SK-N-SH (cell line): ENCODE measurements at regions not wholly inside any gene's neighbourhood (a gene's known extent, or its start where the extent isn't known, plus 50 kb on each side); places are given as distances from the start of the nearest gene placed in this dataset.

Experiments used
- CTCF ChIA-PET: fragments of 300-600, 350-600 bp; formaldehyde crosslinking; extraction: SDS; loops from one replicate; lab custom pipeline; 2021; lab: Yijun Ruan, JAX
- POLR2A ChIA-PET: fragments of 350-600 bp; sonication (Branson Sonifier 250); formaldehyde crosslinking; extraction: SDS; loops from one replicate; lab custom pipeline; 2020; ENCODE audit warnings: antibody characterized with exemption, inconsistent platforms; lab: Yijun Ruan, JAX
- DNase-seq: peaks from one replicate; pipeline ENCODE4 v3.0.0; 2012
- H2AFZ ChIP-seq: fragments of 200-600 bp; sonication (generic); 2 replicates; pipeline ENCODE4 v1.8.1; 2016; ENCODE audit warnings: antibody characterized with exemption, mild to moderate bottlenecking, low read depth
- H3F3A ChIP-seq: fragments of 200-600 bp; sonication (generic); replicated peaks from 2 replicates; pipeline ENCODE3; 2016; ENCODE audit warnings: antibody characterized with exemption, mild to moderate bottlenecking; ENCODE audit not compliant: insufficient read depth
- H3K27ac ChIP-seq, 2 experiments: fragments of 200-500 bp in 1 of 2; fragments of 200-600 bp in 1 of 2; sonication (Bioruptor generic) in 1 of 2; sonication (generic), shearing (Covaris generic) in 1 of 2; 2 replicates each; pipeline versions ENCODE4 v1.5.1 to v1.6.1; 2014 to 2016; ENCODE audit warnings: low read depth in 2 of 2, inconsistent platforms in 1 of 2, low read length in 1 of 2, mild to moderate bottlenecking in 1 of 2, mixed read lengths in 1 of 2
- H3K27me3 ChIP-seq: fragments of 200-600 bp; sonication (generic), shearing (Covaris generic); 2 replicates; pipeline ENCODE4 v1.6.1; 2016; ENCODE audit warnings: mixed run types; ENCODE audit not compliant: insufficient read depth
- H3K36me3 ChIP-seq, 2 experiments: fragments of 200-500 bp in 1 of 2; fragments of 200-600 bp in 1 of 2; sonication (Bioruptor generic) in 1 of 2; sonication (generic) in 1 of 2; replicated peaks in 1 of 2; 2 replicates each; pipeline versions ENCODE3 to v1.5.1; 2014 to 2016; ENCODE audit warnings: low read length in 1 of 2, mild to moderate bottlenecking in 1 of 2; ENCODE audit not compliant: insufficient read depth in 2 of 2, control insufficient read depth in 1 of 2
- H3K4me1 ChIP-seq, 2 experiments: fragments of 200-500 bp in 1 of 2; fragments of 200-600 bp in 1 of 2; sonication (Bioruptor generic) in 1 of 2; sonication (generic), shearing (Covaris generic) in 1 of 2; 2 replicates each; pipeline versions ENCODE4 v1.5.1 to v1.6.1; 2014 to 2016; ENCODE audit warnings: low read depth in 1 of 2, low read length in 1 of 2, mixed run types in 1 of 2; ENCODE audit not compliant: insufficient read depth in 2 of 2, control insufficient read depth in 1 of 2
- H3K4me2 ChIP-seq: fragments of 200-600 bp; sonication (generic), shearing (Covaris generic); 2 replicates; pipeline ENCODE4 v1.6.1; 2017; ENCODE audit warnings: mixed run types
- H3K4me3 ChIP-seq, 2 experiments: fragments of 200-500 bp in 1 of 2; fragments of 200-600 bp in 1 of 2; sonication (Bioruptor generic) in 1 of 2; sonication (generic), shearing (Covaris generic) in 1 of 2; 2 replicates each; pipeline versions ENCODE4 v1.5.1 to v1.8.1; 2014 to 2016; ENCODE audit warnings: low read depth in 2 of 2, inconsistent platforms in 1 of 2, low read length in 1 of 2, mild to moderate bottlenecking in 1 of 2, mixed read lengths in 1 of 2, moderate library complexity in 1 of 2
- H3K79me2 ChIP-seq: fragments of 200-600 bp; sonication (generic); 2 replicates; pipeline ENCODE4 v1.8.1; 2017; ENCODE audit warnings: mild to moderate bottlenecking; ENCODE audit not compliant: insufficient read depth
- H3K9ac ChIP-seq: fragments of 200-600 bp; sonication (generic); 2 replicates; pipeline ENCODE4 v1.6.1; 2017; ENCODE audit warnings: mixed run types
- H3K9me2 ChIP-seq: fragments of 200-600 bp; sonication (generic); 2 replicates; pipeline ENCODE4 v1.6.1; 2017; ENCODE audit warnings: mixed run types
- H3K9me3 ChIP-seq: fragments of 200-600 bp; sonication (generic); 2 replicates; pipeline ENCODE4 v1.6.1; 2017; ENCODE audit warnings: mixed run types, mild to moderate bottlenecking, moderate library complexity
- H4K20me1 ChIP-seq: fragments of 200-600 bp; sonication (generic); 2 replicates; pipeline ENCODE4 v1.6.1; 2017; ENCODE audit warnings: mild to moderate bottlenecking, mixed run types; ENCODE audit not compliant: insufficient read depth
- EZH2phosphoT487 ChIP-seq: fragments of 200-600 bp; sonication (generic); IDR thresholded peaks from 2 replicates; pipeline ENCODE4 v1.6.1; 2017; ENCODE audit warnings: low read depth, mixed run types, mild to moderate bottlenecking, antibody characterized with exemption, moderate library complexity, borderline replicate concordance
- GABPA ChIP-seq: IDR thresholded peaks from 2 replicates; pipeline ENCODE4 v1.4.0; 2012; ENCODE audit warnings: low read depth, mild to moderate bottlenecking
- GATA2 ChIP-seq: sonication (generic); formaldehyde crosslinking; IDR thresholded peaks from 2 replicates; pipeline ENCODE4 v1.5.0; 2020; ENCODE audit warnings: mild to moderate bottlenecking, missing genetic modification reagents
- IRF3 ChIP-seq: fragments of 150-350 bp; IDR thresholded peaks from 2 replicates; pipeline ENCODE4 v1.6.1; 2016; ENCODE audit warnings: mild to moderate bottlenecking, low read depth, low read length
- JUND ChIP-seq: IDR thresholded peaks from 2 replicates; pipeline ENCODE4 v1.4.0; 2012
- PBX3 ChIP-seq: IDR thresholded peaks from 2 replicates; pipeline ENCODE4; 2012
- RFX5 ChIP-seq: IDR thresholded peaks from 2 replicates; pipeline ENCODE4 v1.6.1; 2012; ENCODE audit warnings: mild to moderate bottlenecking, improper control_type of control experiment, low read length
- RXRA ChIP-seq: IDR thresholded peaks from 2 replicates; pipeline ENCODE4 v1.4.0; 2012; ENCODE audit warnings: low read depth, mild to moderate bottlenecking, borderline replicate concordance
- SIN3A ChIP-seq: IDR thresholded peaks from 2 replicates; pipeline ENCODE4 v1.6.1; 2012; ENCODE audit warnings: low read depth, mild to moderate bottlenecking, low read length, moderate library complexity, borderline replicate concordance
- TCF12 ChIP-seq: IDR thresholded peaks from 2 replicates; pipeline ENCODE4 v1.4.0; 2012
- USF1 ChIP-seq: IDR thresholded peaks from 2 replicates; pipeline ENCODE4 v1.4.0; 2012; ENCODE audit warnings: low read depth, borderline replicate concordance
- USF2 ChIP-seq: fragments of 150-350 bp; IDR thresholded peaks from 2 replicates; pipeline ENCODE4 v1.6.1; 2017; ENCODE audit warnings: antibody characterized with exemption, low read length, low read depth, borderline replicate concordance
- YY1 ChIP-seq: IDR thresholded peaks from 2 replicates; pipeline ENCODE4 v1.4.0; 2012; ENCODE audit warnings: low read depth, mild to moderate bottlenecking
- WGBS: methylation state at CpG from one replicate; pipeline ENCODE4 v1.1.6; 2017; ENCODE audit warnings: low lambda C conversion rate; 5-methylcytosine and 5-hydroxymethylcytosine counted together

GRCh38 chr5:142446131-142446959 is 121.5 kb upstream of the SPRY4 start:
- H3K36me3 ChIP-seq = no peaks in the 10 kb centered on the region
- POLR2A ChIA-PET = no interaction called here
- TF ChIP-seq RXRA (peak; percentile 43; the same call in 1 of the 2 replicates), TCF12 (0 out of 2 replicates have a peak, but pooled peaks have one; percentile 16), JUND (peak; percentile 43; the same call in 1 of the 2 replicates), SIN3A (no peak)
- TF ChIP-seq, all 33 proteins: peak for 3
- H3K4me1 ChIP-seq = peaks cover 0 to 17% of the 10 kb centered on the region in 2 experiments; a peak in 1 of 4 replicates
- peaks cover 10% of the 10 kb centered on the region for H3F3A ChIP-seq
- H3K9me3 ChIP-seq = no peaks in the 10 kb centered on the region
- H3K9me2 ChIP-seq = no peaks in the 10 kb centered on the region
- DNase-seq = no peak
- peak overlapping the region; percentile 38; the same call in 1 of the 2 replicates for H3K9ac ChIP-seq
- no peaks in the 10 kb centered on the region for H3K79me2 ChIP-seq
- H4K20me1 ChIP-seq = no peaks in the 10 kb centered on the region
- CTCF ChIA-PET = interaction anchor here (0.6 kb wide), 1 partner anchor 118 kb away, joined by 3 read pairs; no protein-coding TSS in a partner anchor
- H3K27me3 ChIP-seq = no peaks in the 10 kb centered on the region
- peak overlapping the region; percentile 27; the same call in 1 of the 2 replicates for H2AFZ ChIP-seq
- no peak overlapping the region; the same call in 1 of the 2 replicates for H3K4me2 ChIP-seq
- H3K4me3 ChIP-seq = no peak overlapping the region
- peak overlapping the region; percentile 43 to 77; a peak in 3 of 4 replicates for H3K27ac ChIP-seq
- 65% methylated on average over 5 of the region's 5 CpGs for WGBS

- Histone ChIP-seq H4K20me1 (no peaks in the 10 kb centered on the region), H3K9me2 (no peaks in the 10 kb centered on the region), H3K9me3 (no peaks in the 10 kb centered on the region), H3F3A (peaks cover 10% of the 10 kb centered on the region), H3K79me2 (no peaks in the 10 kb centered on the region), H3K36me3 (no peaks in the 10 kb centered on the region), H3K27me3 (no peaks in the 10 kb centered on the region), H2AFZ (no peak overlapping the region), H3K9ac (peak overlapping the region; percentile 38; the same call in 1 of the 2 replicates), H3K4me3 (no peak overlapping the region), H3K4me1 (peaks cover 0 to 17% of the 10 kb centered on the region in 2 experiments; a peak in 1 of 4 replicates), H3K4me2 (no peak overlapping the region), H3K27ac (peak overlapping the region in 1 of 2 experiments; percentile 77; a peak in 2 of 4 replicates)
- no peak for DNase-seq
- no peak for TF ChIP-seq YY1
- TF ChIP-seq GABPA = no peak
- no peak for TF ChIP-seq USF1
- TF ChIP-seq IRF3 = no peak
- no peak for TF ChIP-seq EZH2phosphoT487
- TF ChIP-seq GATA2 (CRISPR knock-in tag) = no peak
- no peak for TF ChIP-seq PBX3
- no peak for TF ChIP-seq RXRA
- TF ChIP-seq USF2 = no peak
- TF ChIP-seq RFX5 = no peak
- ChIA-PET POLR2A (no interaction called here), CTCF (no interaction called here)
- 94% methylated on average over 3 of the region's 5 CpGs for WGBS
Observed at GRCh38 chr5:142445266-142445665, 120.4 kb upstream of the SPRY4 start.
